ENCODE measurements at regions not wholly inside any gene's neighbourhood (a gene's known extent, or its start where the extent isn't known, plus 50 kb on each side); places are given as distances from the start of the nearest gene placed in this dataset.

GRCh38 chr2:8279506-8279905 is 402.4 kb upstream of the ID2 start:
- no peak overlapping the region for H3K27ac ChIP-seq (ENCODE audit: low read length)
- no peaks in the 10 kb centered on the region for H3K79me2 ChIP-seq (replicated peaks; ENCODE audit: insufficient read depth, low read length)
- no peaks in the 10 kb centered on the region for H3K27me3 ChIP-seq (ENCODE audit: insufficient read depth, low read depth, low read length)
- H3K9ac ChIP-seq (ENCODE audit: low read length) = no peak overlapping the region
- no peak for TF ChIP-seq RAD21 (conservative IDR thresholded peaks at IDR 0.05)
- no peak for TF ChIP-seq EP300 (conservative IDR thresholded peaks at IDR 0.05; ENCODE audit: poor library complexity, severe bottlenecking)
- no peak for TF ChIP-seq EZH2 (IDR thresholded peaks at IDR 0.05; ENCODE audit: borderline replicate concordance, insufficient read depth, low read length, poor library complexity, severe bottlenecking)
- TF ChIP-seq SMC3 (conservative IDR thresholded peaks at IDR 0.05; ENCODE audit: poor library complexity) = no peak
- TF ChIP-seq TAF1 (IDR thresholded peaks at IDR 0.05; ENCODE audit: low read depth) = no peak
- TF ChIP-seq MXI1 (conservative IDR thresholded peaks at IDR 0.05; ENCODE audit: poor library complexity, severe bottlenecking) = no peak
- no peak for TF ChIP-seq POLR2AphosphoS5 (IDR thresholded peaks at IDR 0.05)
- no peak for TF ChIP-seq CTCF (IDR thresholded peaks at IDR 0.05; ENCODE audit: poor library complexity, severe bottlenecking)
- no peak for TF ChIP-seq REST (IDR thresholded peaks at IDR 0.05; ENCODE audit: borderline replicate concordance)
- H3K9me3 ChIP-seq (ENCODE audit: low read length) = no peaks in the 10 kb centered on the region
- H2AFZ ChIP-seq (ENCODE audit: low read depth, low read length) = no peak overlapping the region
- H3K9me2 ChIP-seq (ENCODE audit: insufficient read depth, low read length) = no peaks in the 10 kb centered on the region
- no peaks in the 10 kb centered on the region for H4K20me1 ChIP-seq (ENCODE audit: insufficient read depth)
- H3K4me2 ChIP-seq (ENCODE audit: low read length) = no peak overlapping the region
- no peak overlapping the region for H3K4me3 ChIP-seq (ENCODE audit: low read length)
- H3K36me3 ChIP-seq (ENCODE audit: insufficient read depth, low read length) = no peaks in the 10 kb centered on the region
- no peaks in the 10 kb centered on the region for H3F3A ChIP-seq (ENCODE audit: insufficient read depth, low read length, poor library complexity, severe bottlenecking)

- H3K4me3 ChIP-seq (ENCODE audit: low read length) = no peak overlapping the region
- no peak overlapping the region for H2AFZ ChIP-seq (ENCODE audit: low read depth, low read length)
- no peaks in the 10 kb centered on the region for H3K36me3 ChIP-seq (ENCODE audit: insufficient read depth, low read length)
- H3K9me3 ChIP-seq (ENCODE audit: low read length) = no peaks in the 10 kb centered on the region
- no peaks in the 10 kb centered on the region for H3K9me2 ChIP-seq (ENCODE audit: insufficient read depth, low read length)
- no peak for TF ChIP-seq CTCF (IDR thresholded peaks at IDR 0.05; ENCODE audit: poor library complexity, severe bottlenecking)
- no peak for TF ChIP-seq EP300 (conservative IDR thresholded peaks at IDR 0.05; ENCODE audit: poor library complexity, severe bottlenecking)
- no peak for TF ChIP-seq SMC3 (conservative IDR thresholded peaks at IDR 0.05; ENCODE audit: poor library complexity)
- no peak for TF ChIP-seq TAF1 (IDR thresholded peaks at IDR 0.05; ENCODE audit: low read depth)
- no peak for TF ChIP-seq POLR2AphosphoS5 (IDR thresholded peaks at IDR 0.05)
- TF ChIP-seq REST (IDR thresholded peaks at IDR 0.05; ENCODE audit: borderline replicate concordance) = no peak
- TF ChIP-seq EZH2 (IDR thresholded peaks at IDR 0.05; ENCODE audit: borderline replicate concordance, insufficient read depth, low read length, poor library complexity, severe bottlenecking) = no peak
- TF ChIP-seq RAD21 (conservative IDR thresholded peaks at IDR 0.05) = no peak
- TF ChIP-seq MXI1 (conservative IDR thresholded peaks at IDR 0.05; ENCODE audit: poor library complexity, severe bottlenecking) = no peak
- H3K9ac ChIP-seq (ENCODE audit: low read length) = no peak overlapping the region
- no peaks in the 10 kb centered on the region for H4K20me1 ChIP-seq (ENCODE audit: insufficient read depth)
- H3K4me2 ChIP-seq (ENCODE audit: low read length) = no peak overlapping the region
- H3K27me3 ChIP-seq (ENCODE audit: insufficient read depth, low read depth, low read length) = no peaks in the 10 kb centered on the region
- H3F3A ChIP-seq (ENCODE audit: insufficient read depth, low read length, poor library complexity, severe bottlenecking) = no peaks in the 10 kb centered on the region
- no peak overlapping the region for H3K27ac ChIP-seq (ENCODE audit: low read length)
- H3K79me2 ChIP-seq (replicated peaks; ENCODE audit: insufficient read depth, low read length) = no peaks in the 10 kb centered on the region
Observed at GRCh38 chr2:8281234-8281633, 400.6 kb upstream of the ID2 start.

Data from neural cell (in vitro differentiated cells).